Left ventricle myocardium superior (tissue), 1 donor: ENCODE measurements at regions not wholly inside any gene's neighbourhood (a gene's known extent, or its start where the extent isn't known, plus 50 kb on each side); places are given as distances from the start of the nearest gene placed in this dataset.
"Not testable (repeated sequence)": the region's sequence is repeated elsewhere in the genome, so short reads cannot be mapped to it uniquely, and the experiment has no call there.

Experiments
- ATAC-seq: fragments of 200-7000 bp; cut with Tn5 transposase; one replicate; pipeline ENCODE4 v1.9.1; 2020; ENCODE audit warnings: mild to moderate bottlenecking, moderate library complexity
- DNase-seq: peaks from one replicate; pipeline ENCODE4 v3.0.0-alpha.2; 2020
- intact Hi-C: fragments of 100-400 bp; cut with micrococcal nuclease; formaldehyde crosslinking; loops from one replicate; pipeline ENCODE4 v1.11.0; 2022
- donor health status: DM: no; HTN: yes; CAD: no; lungs with severe emphysema.

GRCh38 chr4:114386637-114387233 lies 211.9 kb upstream of the UGT8 start:
- ATAC-seq (no peak), DNase-seq (no peak)
- intact Hi-C loops: loop anchor here (5.0 to 10.0 kb wide), 2 partner anchors 271 to 308 kb away; no protein-coding TSS in a partner anchor

GRCh38 chr4:114389070-114389685 lies 209.4 kb upstream of the UGT8 start:
- intact Hi-C loops: loop anchor here (5.0 to 10.0 kb wide), 2 partner anchors 268 to 306 kb away; no protein-coding TSS in a partner anchor
- DNase-seq (no peak), ATAC-seq (no peak)

- no peak for ATAC-seq
- intact Hi-C loops: no loop called here
- no peak for DNase-seq
These were observed 205.1 kb upstream of the UGT8 start for GRCh38 chr4:114393295-114394038.

GRCh38 chr4:114396808-114397207 lies 201.8 kb upstream of the UGT8 start:
- no peak for DNase-seq
- intact Hi-C loops: no loop called here
- no peak for ATAC-seq

GRCh38 chr4:114398410-114398809 lies 200.2 kb upstream of the UGT8 start:
- no peak for DNase-seq
- ATAC-seq: no peak
- intact Hi-C loops: no loop called here

GRCh38 chr4:114399105-114399504 lies 199.5 kb upstream of the UGT8 start:
- ATAC-seq (no peak), DNase-seq (no peak)
- intact Hi-C loops: no loop called here

GRCh38 chr4:114400531-114400930 lies 198.1 kb upstream of the UGT8 start:
- intact Hi-C loops: no loop called here
- DNase-seq (no peak), ATAC-seq (no peak)

GRCh38 chr4:114401483-114401882 lies 197.1 kb upstream of the UGT8 start:
- ATAC-seq (no peak), DNase-seq (no peak)
- intact Hi-C loops: no loop called here

GRCh38 chr4:114417214-114417613 lies 181.4 kb upstream of the UGT8 start:
- ATAC-seq (no peak), DNase-seq (no peak)
- intact Hi-C loops: no loop called here

- ATAC-seq (no peak), DNase-seq (no peak)
- intact Hi-C loops: no loop called here
These were observed 178.5 kb upstream of the UGT8 start for GRCh38 chr4:114420069-114420468.

GRCh38 chr4:114423582-114423981 lies 175.0 kb upstream of the UGT8 start:
- ATAC-seq: no peak

GRCh38 chr4:114435116-114435515 lies 163.5 kb upstream of the UGT8 start:
- no peak for ATAC-seq

More at GRCh38 chr4:114423582-114423981, 175.0 kb upstream of the UGT8 start:
- intact Hi-C loops: no loop called here
- DNase-seq: no peak

GRCh38 chr4:114442856-114443255 lies 155.8 kb upstream of the UGT8 start:
- ATAC-seq: no peak
- intact Hi-C loops: no loop called here
- no peak for DNase-seq

More at GRCh38 chr4:114435116-114435515, 163.5 kb upstream of the UGT8 start:
- intact Hi-C loops: no loop called here
- no peak for DNase-seq

- no peak for ATAC-seq
- no peak for DNase-seq
- intact Hi-C loops: no loop called here
These were observed 154.4 kb upstream of the UGT8 start for GRCh38 chr4:114444211-114444610.

- intact Hi-C loops, DNase-seq, ATAC-seq: not testable (repeated sequence)
These were observed 150.6 kb upstream of the UGT8 start for GRCh38 chr4:114447963-114448516.

- intact Hi-C loops: no loop called here
- ATAC-seq (no peak), DNase-seq (no peak)
These were observed 139.9 kb upstream of the UGT8 start for GRCh38 chr4:114458728-114459127.

GRCh38 chr4:114464726-114465272 lies 133.8 kb upstream of the UGT8 start:
- no peak for ATAC-seq
- DNase-seq: no peak
- intact Hi-C loops: no loop called here

- ATAC-seq (no peak), DNase-seq (no peak)
- intact Hi-C loops: no loop called here
These were observed 132.8 kb upstream of the UGT8 start for GRCh38 chr4:114465766-114466165.

- DNase-seq (no peak), ATAC-seq (no peak)
- intact Hi-C loops: no loop called here
These were observed 132.3 kb upstream of the UGT8 start for GRCh38 chr4:114466299-114466698.
